NCI-H69 (cell line): ENCODE measurements at regions not wholly inside any gene's neighbourhood (a gene's known extent, or its start where the extent isn't known, plus 50 kb on each side); places are given as distances from the start of the nearest gene placed in this dataset.

Experiments used
- DNase-seq: peaks from one replicate; lab custom pipeline; 2025; lab: John Stamatoyannopoulos, UW

- DNase-seq = peak; percentile 96
Observed at GRCh38 chr15:47887241-47887800, 170.0 kb downstream of the SEMA6D start.

- peak; percentile 28 for DNase-seq
Observed at GRCh38 chr15:47888385-47889100, 171.2 kb downstream of the SEMA6D start.

- DNase-seq = no peak
Observed at GRCh38 chr15:47890397-47891150, 173.3 kb downstream of the SEMA6D start.

- no peak for DNase-seq
Observed at GRCh38 chr15:47897525-47897924, 180.2 kb downstream of the SEMA6D start.

GRCh38 chr15:47900751-47901150 lies 183.4 kb downstream of the SEMA6D start:
- no peak for DNase-seq

- DNase-seq = no peak
Observed at GRCh38 chr15:47903368-47903767, 186.1 kb downstream of the SEMA6D start.

GRCh38 chr15:47908486-47908885 lies 191.2 kb downstream of the SEMA6D start:
- no peak for DNase-seq

- DNase-seq = peak; percentile 17
Observed at GRCh38 chr15:47908950-47909670, 191.8 kb downstream of the SEMA6D start.

GRCh38 chr15:47912910-47913309 lies 195.6 kb downstream of the SEMA6D start:
- peak; percentile 44 for DNase-seq

- no peak for DNase-seq
Observed at GRCh38 chr15:47917881-47918280, 200.6 kb downstream of the SEMA6D start.

- DNase-seq = no peak
Observed at GRCh38 chr15:47918877-47919276, 201.6 kb downstream of the SEMA6D start.

- DNase-seq = peak; percentile 80
Observed at GRCh38 chr15:47924381-47924780, 196.4 kb upstream of the SLC24A5 start.

- peak; percentile 94 for DNase-seq
Observed at GRCh38 chr15:47929138-47929803, 191.5 kb upstream of the SLC24A5 start.

GRCh38 chr15:47932261-47932660 lies 188.5 kb upstream of the SLC24A5 start:
- DNase-seq = no peak

- DNase-seq = no peak
Observed at GRCh38 chr15:47932951-47933641, 187.7 kb upstream of the SLC24A5 start.

- DNase-seq = no peak
Observed at GRCh38 chr15:47933865-47934264, 186.9 kb upstream of the SLC24A5 start.

GRCh38 chr15:47934342-47934741 lies 186.4 kb upstream of the SLC24A5 start:
- DNase-seq = no peak

- no peak for DNase-seq
Observed at GRCh38 chr15:47937834-47938233, 183.0 kb upstream of the SLC24A5 start.

GRCh38 chr15:47944637-47945288 lies 176.0 kb upstream of the SLC24A5 start:
- DNase-seq = peak; percentile 17

- no peak for DNase-seq
Observed at GRCh38 chr15:47945872-47946650, 174.7 kb upstream of the SLC24A5 start.
